HTR-8/SVneo (cell line): ENCODE measurements at regions not wholly inside any gene's neighbourhood (a gene's known extent, or its start where the extent isn't known, plus 50 kb on each side); places are given as distances from the start of the nearest gene placed in this dataset.
"Not testable (repeated sequence)": the region's sequence is repeated elsewhere in the genome, so short reads cannot be mapped to it uniquely, and the experiment has no call there.

Experiments used
- DNase-seq: peaks from one replicate; pipeline ENCODE4 v3.0.0; 2011; ENCODE audit warnings: low spot score, mixed read lengths; ENCODE audit not compliant: insufficient read length
- FAIRE-seq: peaks from 2 replicates; lab custom pipeline; 2011; peaks lifted over from hg19 to GRCh38; lab: Jason Lieb, UNC

DNA sequence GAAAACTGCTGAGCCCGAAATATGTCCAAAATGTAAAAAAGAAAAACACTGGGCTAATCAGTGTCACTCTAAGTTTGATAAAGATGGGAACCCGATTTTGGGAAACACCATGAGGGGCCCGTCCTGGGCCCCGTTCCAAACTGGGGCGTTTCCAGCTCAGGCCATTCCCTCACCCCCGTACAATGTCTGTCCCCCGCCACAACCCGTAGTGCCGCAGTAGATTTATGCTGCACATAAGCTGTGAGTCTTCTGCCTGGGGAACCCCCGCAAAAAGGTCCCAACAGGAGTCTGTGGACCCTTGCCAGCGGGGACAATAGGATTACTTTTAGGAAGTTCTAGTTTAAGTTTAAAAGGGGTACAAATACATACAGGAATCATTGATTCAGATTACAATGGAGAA is 275.5 kb downstream of the C7orf25 start:
- DNase-seq, FAIRE-seq: not testable (repeated sequence)

DNA sequence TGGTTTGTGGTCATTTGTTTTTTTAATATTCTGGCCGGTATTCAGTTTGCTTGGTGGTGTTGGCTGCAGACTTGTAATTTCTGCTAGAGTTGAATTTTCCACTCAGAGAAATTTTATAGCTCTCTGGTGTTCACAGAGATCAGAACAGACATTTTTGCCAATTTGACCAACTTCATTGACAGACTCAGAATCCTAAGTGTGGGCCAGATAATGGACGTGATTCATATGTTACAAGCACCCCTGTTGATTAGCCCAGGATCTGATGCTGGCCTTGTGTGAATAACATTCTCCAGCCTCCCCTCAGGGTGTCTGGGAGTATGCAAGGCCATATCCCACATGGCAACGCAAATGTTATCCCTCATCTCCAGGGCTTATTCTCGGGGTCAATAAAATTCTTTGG is 283.8 kb downstream of the C7orf25 start:
- FAIRE-seq (no peak), DNase-seq (no peak)

DNA sequence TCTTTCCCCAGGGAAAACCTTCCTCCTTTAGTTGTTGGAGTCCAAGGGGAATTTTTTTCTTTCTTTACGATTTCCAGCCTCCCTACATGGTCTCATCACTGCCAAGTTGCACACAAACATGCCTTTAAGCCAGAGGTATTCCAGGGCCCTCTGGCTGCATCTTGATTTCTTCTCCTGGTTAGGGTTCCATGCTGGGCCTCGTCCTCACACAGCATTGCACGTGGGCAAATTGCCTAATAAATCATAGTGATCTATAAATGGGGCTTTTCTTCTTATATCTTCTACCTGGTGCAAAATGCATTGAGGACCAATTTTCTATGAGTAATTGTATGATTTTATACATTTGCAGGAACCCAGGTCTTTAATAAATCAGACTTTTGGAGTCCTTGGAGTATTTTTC is 284.2 kb downstream of the C7orf25 start:
- FAIRE-seq (no peak), DNase-seq (no peak)

DNA sequence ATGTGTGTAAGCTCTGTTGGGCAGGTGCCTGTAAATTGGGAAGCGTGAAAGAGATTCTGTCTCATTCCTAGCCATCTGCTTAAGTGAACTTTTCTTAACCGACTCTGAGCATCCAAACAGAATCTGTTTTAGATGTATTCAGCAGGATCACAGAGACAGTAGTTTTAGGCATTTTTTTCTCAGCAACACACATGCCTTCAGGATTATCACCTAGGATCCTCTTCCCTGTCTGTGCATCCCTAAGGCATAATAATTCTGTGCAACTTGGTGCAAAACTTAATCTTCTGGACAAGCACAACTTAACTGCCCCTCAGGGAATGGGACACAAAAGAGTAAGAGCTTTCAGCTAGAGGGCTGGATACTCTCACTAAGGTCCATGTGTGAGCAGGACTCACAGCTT is 284.8 kb downstream of the C7orf25 start:
- FAIRE-seq: no peak
- no peak for DNase-seq

DNA sequence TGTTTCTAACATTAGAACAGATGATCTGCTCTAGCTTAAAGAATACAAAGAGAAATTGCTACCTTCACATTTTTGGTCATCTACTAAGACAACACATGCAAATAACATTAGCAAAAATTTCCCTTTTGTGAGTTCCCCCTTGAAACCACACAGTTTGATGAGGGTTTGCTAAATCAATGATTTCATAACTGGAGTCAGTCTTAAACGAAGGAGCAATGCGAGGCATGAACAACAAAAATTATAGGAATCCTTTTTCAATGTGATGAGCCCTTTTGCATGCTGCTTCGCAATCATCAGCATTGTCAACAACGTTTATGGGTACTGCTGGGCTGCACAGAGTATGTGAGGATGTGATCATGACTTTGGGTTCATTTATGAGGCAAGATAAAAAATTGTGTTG is 286.4 kb downstream of the C7orf25 start:
- no peak for DNase-seq
- no peak for FAIRE-seq

DNA sequence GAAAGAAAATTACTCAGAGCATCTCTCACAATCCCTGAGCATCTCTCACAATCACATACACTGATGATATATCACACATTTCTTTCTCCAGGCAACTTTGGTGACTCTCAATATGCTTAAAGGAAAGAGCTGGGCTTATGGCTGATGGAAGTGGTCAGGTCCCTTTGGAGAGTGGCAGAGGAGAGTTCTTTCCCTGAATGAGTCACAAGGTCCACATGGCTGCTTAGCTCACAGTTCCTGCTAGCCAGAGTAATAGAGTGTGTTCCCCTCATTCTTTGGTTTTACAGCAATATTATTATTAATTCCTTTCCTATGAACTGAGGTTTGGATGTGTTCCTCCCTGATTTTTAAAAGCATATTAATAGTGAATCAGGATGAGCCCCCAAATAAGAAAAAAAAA is 287.4 kb downstream of the C7orf25 start:
- FAIRE-seq (no peak), DNase-seq (no peak)

DNA sequence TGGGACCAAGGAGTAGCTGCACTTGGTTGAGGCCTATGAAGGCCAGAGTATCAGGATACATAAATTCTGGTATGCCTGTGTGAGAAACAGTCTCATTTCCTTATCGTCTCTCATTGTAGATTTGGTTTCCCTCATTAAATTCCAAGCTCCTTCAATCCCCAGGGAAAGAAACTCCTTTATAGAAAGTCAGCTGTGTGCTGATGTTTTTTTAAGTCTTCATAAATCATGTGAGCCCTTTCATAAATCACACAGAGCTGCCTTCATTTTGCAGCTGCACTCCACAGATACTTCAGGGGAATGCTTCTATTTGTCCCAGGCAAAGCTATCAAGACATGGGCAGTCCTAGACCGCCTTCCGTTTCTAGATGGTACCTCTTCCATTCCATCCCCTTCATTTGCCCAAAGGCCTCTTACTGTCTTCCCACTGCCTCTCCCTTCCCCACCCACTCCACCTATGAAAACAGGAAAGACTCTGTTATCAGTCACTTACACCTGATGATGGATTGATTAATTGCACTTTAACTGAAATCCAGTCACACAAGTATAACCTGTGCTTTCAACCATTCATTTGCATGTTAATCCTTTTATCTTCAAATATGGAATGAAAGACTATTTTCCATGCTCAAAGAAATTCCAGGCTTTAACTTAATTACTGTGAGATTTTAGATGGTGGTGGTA is 290.2 kb downstream of the C7orf25 start:
- DNase-seq: no peak
- FAIRE-seq: no peak

DNA sequence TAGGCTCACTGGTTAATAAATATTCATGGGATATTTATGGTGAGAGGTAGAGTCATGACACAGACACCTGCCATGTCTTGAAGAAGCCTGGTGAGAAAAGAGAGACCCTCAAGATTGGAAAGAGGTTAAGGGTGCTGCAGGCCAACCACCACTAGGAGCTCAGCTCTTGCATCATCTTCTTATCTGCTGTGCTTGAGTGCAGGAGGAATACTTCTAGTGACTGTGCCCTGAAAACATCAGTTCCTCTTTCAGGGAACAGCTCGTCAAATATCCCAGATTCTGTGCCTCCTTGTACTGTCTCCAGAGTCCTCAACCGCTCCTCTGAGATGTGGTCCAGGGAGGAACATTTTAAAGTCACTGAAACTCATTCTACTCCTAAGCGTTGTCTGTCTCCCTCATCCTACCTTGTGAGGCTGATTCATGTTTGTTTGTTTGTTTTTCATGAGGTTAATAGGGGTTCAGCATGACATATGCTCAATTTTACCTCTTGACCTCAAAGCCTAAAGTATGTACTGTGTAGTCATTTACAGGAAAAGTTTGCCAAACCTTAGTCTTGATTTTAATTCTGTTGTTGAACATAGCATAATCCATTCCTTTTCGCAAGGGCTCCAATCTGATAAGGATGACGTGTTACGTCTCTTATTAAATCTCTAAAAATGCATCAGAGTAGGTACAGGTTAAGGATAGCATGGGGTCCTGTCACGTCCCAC is 293.1 kb downstream of the C7orf25 start:
- DNase-seq (no peak), FAIRE-seq (no peak)

DNA sequence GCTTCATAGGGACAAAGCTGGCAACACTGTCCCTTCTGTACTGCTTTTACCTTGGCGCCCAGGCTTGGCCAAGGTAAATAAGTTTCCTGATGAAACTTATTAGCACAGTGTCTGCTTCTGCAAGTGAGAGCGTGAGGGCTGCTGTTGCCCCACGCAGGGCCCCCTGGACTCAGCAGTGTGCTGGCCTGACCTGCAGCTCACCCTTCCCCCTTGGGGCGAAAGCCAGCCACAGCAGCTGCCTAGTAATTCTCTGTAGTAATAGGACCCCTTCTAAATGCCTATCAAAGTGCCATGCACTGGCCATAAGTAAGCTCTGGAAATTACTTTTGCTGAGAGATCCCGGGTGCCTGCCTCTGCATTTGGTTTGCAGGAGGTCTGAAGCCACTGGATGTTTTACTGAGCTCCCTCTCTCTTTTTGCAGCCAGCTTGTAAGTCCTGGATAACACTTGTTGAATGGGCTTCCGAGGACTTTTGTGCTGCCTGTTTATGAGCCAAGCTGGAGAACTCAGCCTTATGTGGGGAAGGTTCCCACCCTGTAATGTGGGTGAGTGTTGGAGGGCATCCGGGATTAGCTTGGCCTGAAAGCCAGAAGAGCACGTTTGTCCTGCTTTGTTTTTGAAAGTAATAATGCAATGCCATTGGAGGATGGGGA is 293.9 kb downstream of the C7orf25 start:
- no peak for DNase-seq
- FAIRE-seq: no peak

DNA sequence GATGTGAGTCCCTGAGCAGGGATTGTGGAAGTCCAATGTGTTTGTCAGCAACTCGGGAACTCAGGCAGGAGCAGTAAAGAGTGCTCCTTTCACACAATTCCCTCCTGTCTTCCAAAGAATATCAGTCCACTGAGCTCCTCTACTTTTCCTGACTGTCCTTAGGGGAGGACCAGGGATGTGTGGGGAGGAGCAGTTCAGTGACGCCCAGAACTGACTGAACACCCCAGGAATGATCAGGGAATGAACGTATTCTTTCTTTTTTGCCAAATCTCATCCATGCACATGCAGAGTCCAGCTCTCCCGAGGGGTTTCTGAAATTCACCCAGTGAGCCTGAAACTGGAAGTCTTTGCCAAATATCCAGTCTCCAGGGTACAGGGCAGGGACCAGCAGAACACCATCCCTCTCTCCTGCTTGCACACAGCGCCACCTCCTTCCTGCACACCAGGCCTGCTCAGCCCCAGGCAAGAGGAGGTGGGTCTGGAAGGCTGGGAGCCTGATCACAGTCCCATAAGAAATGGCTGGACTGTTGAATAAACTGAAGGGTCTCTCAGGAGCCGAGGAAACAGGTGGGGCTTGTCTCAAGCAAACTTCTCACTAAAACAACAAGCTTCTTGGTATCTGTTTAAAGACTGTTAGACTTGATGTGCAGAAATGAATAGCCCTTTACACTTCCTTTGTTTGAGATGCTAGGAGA is 294.7 kb downstream of the C7orf25 start:
- no peak for DNase-seq

DNA sequence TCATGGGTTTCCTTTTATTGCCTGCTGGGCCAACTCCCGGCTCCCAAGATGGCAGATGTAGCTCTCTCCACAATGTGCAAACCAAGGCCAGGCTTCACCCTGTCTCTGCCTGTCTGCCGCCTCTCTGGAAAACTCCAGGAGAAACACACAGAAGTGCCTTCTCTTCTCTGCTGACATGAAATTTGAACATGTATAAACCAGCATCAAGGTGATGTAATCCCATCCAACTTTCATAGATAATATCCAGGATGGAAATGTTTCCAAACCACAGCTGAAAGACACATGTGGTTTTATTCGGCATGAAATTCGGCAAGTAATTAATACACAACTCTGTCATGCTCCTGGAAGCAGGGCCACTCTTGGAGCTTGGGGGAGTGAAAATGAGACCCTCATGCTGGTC is 297.2 kb downstream of the C7orf25 start:
- DNase-seq (no peak), FAIRE-seq (no peak)

More for the DNA sequence above, 294.7 kb downstream of the C7orf25 start:
- FAIRE-seq: no peak

DNA sequence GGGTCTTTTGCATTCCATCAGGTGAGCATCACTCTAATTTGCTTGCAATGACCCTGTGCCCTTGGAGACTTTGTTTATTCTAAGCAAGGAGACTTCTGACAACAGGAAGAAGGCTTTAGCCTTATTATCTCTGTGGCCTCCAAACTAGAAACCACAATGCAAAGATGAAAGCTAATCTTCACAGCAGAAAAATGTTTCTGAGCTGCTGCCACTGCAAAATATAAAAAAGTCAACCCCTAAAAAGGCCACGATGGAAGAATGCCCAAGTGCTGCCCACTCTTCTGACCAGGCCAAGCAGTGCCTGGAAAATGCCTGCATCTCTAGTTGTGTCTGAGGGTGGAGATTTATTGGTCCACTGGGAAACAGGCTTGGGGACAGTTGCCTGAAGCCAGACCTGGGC is 299.9 kb downstream of the C7orf25 start:
- no peak for FAIRE-seq

DNA sequence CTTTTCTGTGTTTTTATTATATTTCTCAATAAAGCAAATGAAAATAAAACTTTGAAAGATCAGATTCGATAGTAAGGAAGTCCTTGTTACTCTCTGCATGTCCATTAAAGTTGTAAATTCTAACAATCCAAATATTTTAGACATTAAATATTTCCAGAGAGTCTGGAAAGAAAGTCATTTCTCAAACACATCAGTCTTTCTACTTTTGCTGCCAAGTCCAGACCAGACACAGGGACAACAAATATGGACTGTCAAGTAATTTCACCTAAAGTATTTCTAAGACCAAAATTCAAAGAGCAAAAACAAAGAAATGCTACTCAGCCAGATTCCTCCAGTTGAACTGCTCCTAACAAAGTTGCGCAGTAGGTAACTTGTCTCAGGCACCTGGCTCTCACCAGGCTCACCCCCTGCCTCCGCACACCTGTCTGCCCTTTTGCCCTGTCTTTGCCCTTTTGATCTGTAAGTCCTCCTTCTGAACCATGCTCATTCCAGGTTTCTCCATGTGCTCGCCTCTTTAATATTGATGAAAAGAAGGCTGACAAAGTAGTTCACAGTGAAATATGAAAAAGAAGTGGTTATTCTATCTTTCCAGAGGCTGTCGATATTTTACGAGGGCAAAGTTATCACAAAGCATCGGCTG is 300.5 kb downstream of the C7orf25 start:
- DNase-seq (no peak), FAIRE-seq (no peak)

More for the DNA sequence above, 299.9 kb downstream of the C7orf25 start:
- no peak for DNase-seq

DNA sequence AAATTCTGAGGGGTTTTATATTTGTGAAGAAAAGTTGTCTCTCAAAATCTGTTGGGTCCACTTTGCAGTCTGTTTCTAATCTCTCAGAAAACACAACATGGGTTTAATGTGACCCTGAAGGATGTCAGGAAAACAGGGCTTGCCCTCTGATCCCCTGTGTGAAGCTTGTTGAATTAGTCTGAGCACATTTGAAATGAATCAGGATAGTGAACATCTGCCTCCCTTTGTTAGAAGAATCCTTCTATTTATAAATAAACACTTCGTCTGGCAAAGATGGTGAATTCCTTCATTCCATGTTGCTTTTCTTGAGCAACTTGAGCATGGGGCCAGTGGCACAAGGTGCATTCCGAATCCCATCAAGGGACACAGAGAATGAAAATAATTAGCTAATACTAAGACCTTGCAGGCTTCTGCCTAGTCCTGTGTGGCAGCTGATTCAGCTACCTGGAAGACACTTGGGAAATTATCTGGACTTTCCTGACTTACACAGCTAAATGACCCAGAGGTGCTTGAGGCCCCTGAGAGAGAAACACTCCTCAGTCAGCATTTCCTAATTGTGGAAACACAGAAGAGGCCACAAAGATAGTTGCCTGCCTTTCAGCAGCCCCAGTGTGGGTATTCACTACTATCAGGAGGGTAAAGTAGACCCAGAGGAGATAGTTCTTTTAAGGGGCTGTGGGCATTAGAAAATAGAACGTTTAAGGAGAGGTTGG is 305.5 kb downstream of the C7orf25 start:
- no peak for DNase-seq
- FAIRE-seq: no peak

DNA sequence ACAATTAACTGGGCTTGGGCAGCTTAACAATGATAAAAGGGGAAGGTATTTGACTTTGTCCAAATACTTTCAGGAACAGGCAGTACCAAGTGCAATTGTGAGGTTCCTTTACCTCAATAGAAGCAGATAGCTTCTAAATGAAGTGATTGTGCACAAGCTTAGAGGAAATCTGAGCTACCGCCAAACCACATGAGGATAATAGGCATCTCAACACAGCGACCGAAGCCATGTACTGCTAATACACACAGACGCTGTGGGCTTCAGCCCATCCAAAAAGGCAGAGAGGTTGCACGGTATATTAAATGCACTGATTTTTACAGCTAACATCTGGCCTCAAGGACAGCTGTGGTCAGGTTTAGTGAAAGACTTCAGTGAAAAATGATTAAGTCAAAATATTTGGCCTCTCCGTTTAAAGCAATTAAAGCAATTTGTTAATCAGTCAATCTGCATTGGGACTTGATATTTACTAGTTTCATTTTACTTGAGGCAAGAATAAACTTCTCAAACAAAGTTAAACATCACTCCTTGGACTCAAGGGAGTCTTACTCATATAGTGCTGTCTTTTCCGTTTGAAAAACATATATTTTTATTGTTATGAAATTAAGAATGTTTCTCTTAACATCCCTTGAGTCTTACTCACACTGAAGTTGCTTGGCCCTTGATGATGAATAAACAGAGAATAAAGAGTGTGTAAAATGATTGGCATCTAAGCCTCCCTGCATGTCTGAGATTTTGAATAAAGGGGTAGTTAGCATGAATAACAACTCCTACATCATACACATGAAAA is 306.3 kb downstream of the C7orf25 start:
- FAIRE-seq (no peak), DNase-seq (no peak)

DNA sequence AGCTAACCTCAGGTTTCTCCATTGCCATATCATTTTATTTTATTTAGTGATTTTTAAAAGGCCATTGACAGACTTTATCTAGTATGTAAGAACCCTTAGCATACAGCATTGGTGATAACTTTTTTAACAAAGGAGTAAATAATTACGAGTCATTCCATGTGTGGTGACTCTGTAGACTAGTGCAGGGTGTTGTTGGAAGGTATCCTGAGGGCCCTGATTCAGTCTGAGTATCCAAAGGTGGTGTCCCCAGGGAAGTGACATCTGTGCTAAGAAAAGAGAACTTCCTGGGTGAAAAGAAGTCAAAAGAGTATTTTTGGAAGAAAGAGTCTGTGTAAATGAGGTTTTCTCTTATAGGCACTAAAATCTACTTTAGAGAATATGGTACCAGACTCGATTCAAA is 308.4 kb downstream of the C7orf25 start:
- no peak for DNase-seq
- FAIRE-seq: no peak

DNA sequence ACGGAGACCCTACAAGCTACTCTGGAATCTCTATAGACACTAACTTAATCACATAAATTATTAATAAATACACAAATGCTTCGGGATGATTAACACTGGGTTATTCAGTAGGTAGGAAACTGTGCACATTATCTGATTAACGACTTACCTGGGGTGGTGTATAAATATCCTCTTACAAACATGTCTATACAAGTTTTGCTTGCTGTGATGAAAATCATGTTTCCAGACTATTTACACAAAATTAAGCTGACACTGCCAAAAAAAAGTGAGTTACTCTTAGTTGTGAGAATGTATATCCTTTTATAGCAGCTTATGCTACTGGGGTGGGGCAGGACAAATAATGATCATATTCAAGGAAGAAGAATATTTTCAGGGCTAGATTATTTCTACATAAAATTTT is 314.6 kb downstream of the C7orf25 start:
- FAIRE-seq (no peak), DNase-seq (no peak)

DNA sequence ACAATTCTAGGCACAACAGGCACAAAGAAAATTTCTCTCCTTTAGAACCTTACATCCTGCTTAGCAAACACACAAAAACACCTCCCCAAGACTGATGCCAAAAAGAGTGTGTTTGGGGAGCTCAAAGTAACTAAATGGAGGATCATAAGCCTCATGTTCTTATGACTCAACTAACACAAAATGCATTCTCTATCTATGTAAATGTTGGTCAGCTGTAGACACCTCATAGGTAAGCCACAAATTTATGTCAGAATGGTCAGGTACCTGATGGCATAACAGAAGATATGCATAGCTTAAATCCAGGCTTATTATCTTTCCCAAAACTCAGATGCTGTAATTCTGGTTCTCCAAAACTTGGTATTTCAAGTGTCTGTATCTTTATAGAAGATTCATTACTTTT is 315.1 kb downstream of the C7orf25 start:
- FAIRE-seq (no peak), DNase-seq (no peak)

DNA sequence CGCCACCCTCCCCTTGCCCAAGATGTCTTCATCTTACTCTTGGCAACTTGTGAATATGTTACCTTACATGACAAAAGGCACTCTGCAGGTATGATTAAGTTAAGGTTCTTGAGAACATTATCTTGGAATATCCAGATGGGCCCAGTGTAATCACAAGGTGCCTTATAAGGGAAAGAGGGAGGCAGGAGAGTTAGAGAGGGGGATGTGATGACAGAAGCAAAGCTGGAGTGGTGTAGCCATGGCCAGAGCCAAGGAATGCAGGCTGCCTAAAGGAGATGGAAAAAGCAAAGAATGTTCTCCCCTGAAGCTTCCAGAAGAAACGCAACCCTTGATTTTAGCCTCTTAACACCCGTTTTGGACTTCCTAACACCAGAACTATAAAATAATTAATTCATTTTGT is 318.0 kb downstream of the C7orf25 start:
- FAIRE-seq: no peak
- DNase-seq: no peak
